Brain microvascular endothelial cell (primary cell): ENCODE measurements at regions not wholly inside any gene's neighbourhood (a gene's known extent, or its start where the extent isn't known, plus 50 kb on each side); places are given as distances from the start of the nearest gene placed in this dataset.

Experiments
- DNase-seq: peaks from one replicate; pipeline ENCODE4 v3.0.0-alpha.2; 2020
- H3K27ac ChIP-seq: fragments of 250-450 bp; sonication (Bioruptor Pico); 2 replicates; pipeline ENCODE4 v1.5.1; 2020; ENCODE audit warnings: mild to moderate bottlenecking, moderate library complexity
- H3K27me3 ChIP-seq: fragments of 250-450 bp; sonication (Bioruptor Pico); replicated peaks from 2 replicates; pipeline ENCODE4 v1.5.1; 2020; ENCODE audit warnings: mild to moderate bottlenecking
- H3K36me3 ChIP-seq: fragments of 250-450 bp; sonication (Bioruptor Pico); replicated peaks from 2 replicates; pipeline ENCODE4 v1.5.1; 2020; ENCODE audit warnings: mild to moderate bottlenecking
- H3K4me3 ChIP-seq: 2 replicates; pipeline ENCODE4 v1.5.1; 2011; ENCODE audit warnings: low read depth, mild to moderate bottlenecking, control low read depth, low read length, moderate library complexity
- in situ Hi-C: cut with HindIII; loops from 2 replicates; pipeline ENCODE4 v1.10.0; 2017; ENCODE audit warnings: low sequenced_read_pairs, low pct_ligation_motif_present
- TF ChIP-seq, protein P1 (sequence below): IDR thresholded peaks from 2 replicates; pipeline ENCODE4 v1.5.1; 2011; ENCODE audit warnings: low read depth, mild to moderate bottlenecking, moderate library complexity, low read length, control low read depth, inconsistent platforms; ENCODE audit errors: missing control alignments

- Histone ChIP-seq H3K27me3 (no peaks in the 10 kb centered on the region), H3K36me3 (no peaks in the 10 kb centered on the region)
Measured at GRCh38 chr1:58282623-58283387, 263.7 kb downstream of the OMA1 start.

DNA sequence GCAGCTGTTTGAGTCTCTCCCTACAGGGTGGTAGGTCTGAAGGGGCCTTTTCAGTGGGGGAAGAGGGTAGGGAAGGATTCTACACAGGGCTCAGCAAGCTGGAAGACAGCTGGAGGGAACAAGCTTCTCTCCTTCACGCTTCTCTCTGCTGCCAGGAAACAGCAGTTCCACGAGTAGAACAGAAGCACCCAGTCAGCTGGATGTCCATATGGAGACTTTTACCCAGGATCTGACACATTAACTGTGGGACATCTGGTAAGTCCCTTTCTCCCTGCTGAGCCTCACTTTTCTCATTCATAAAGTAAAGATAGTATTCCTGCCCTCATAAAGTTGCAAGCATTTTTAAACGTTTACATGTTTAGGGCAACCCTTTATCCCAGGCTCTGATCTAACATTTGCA is 280.3 kb downstream of the OMA1 start:
- no peak for DNase-seq
- no peak overlapping the region for H3K27ac ChIP-seq
- no peak overlapping the region for H3K4me3 ChIP-seq
- H3K36me3 ChIP-seq = no peaks in the 10 kb centered on the region
- in situ Hi-C loops = no loop called here
- no peaks in the 10 kb centered on the region for H3K27me3 ChIP-seq
- TF ChIP-seq, protein P1, sequence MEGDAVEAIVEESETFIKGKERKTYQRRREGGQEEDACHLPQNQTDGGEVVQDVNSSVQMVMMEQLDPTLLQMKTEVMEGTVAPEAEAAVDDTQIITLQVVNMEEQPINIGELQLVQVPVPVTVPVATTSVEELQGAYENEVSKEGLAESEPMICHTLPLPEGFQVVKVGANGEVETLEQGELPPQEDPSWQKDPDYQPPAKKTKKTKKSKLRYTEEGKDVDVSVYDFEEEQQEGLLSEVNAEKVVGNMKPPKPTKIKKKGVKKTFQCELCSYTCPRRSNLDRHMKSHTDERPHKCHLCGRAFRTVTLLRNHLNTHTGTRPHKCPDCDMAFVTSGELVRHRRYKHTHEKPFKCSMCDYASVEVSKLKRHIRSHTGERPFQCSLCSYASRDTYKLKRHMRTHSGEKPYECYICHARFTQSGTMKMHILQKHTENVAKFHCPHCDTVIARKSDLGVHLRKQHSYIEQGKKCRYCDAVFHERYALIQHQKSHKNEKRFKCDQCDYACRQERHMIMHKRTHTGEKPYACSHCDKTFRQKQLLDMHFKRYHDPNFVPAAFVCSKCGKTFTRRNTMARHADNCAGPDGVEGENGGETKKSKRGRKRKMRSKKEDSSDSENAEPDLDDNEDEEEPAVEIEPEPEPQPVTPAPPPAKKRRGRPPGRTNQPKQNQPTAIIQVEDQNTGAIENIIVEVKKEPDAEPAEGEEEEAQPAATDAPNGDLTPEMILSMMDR = no peak

More at GRCh38 chr1:58282623-58283387, 263.7 kb downstream of the OMA1 start:
- Histone ChIP-seq H3K27ac (no peak overlapping the region), H3K4me3 (no peak overlapping the region)
- TF ChIP-seq, protein P1 = no peak
- in situ Hi-C loops = no loop called here
- DNase-seq = no peak

DNA sequence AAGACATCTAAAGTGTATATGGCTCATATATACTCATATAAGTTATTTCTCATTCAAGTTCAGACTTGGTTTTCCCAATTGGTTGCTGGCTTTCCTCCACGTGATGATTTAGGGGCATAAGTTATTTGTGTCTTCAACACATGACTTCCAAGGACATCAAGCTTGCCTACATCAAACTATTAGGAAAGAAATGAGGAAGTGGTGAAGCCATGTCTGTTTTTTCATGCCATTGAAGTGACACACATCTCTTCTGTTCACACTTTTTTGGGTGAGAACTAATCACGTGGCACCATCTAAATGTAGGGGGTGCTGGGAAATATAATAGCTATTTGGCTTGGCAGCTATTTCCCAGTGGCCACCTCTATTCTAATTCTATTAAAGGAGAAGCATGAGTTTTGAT is 282.1 kb downstream of the OMA1 start:
- TF ChIP-seq, protein P1 = no peak
- in situ Hi-C loops = no loop called here
- Histone ChIP-seq H3K27me3 (no peaks in the 10 kb centered on the region), H3K4me3 (no peak overlapping the region), H3K36me3 (no peaks in the 10 kb centered on the region), H3K27ac (no peak overlapping the region)
- DNase-seq = no peak

DNA sequence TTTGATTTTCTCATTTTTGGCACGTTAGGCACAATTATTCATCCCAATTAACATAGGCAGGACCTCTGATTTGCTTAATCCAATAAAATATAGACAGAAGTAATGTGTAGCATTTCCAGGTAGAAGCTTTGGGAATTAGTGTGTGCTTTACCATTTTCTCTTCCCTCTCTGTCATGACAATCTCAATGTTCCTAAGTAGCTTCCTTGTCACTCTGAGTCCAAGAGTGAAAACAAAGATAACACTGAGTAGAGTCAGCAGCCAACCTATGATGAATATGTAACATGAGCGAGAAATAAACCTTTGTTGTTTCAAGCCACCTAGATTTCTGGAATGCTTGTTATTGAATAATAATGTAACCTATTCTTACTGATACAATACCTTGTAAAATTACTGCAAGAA is 283.8 kb downstream of the OMA1 start:
- no peaks in the 10 kb centered on the region for H3K36me3 ChIP-seq
- no peak for DNase-seq
- H3K4me3 ChIP-seq = no peak overlapping the region
- TF ChIP-seq, protein P1 = no peak
- in situ Hi-C loops = no loop called here
- no peaks in the 10 kb centered on the region for H3K27me3 ChIP-seq
- no peak overlapping the region for H3K27ac ChIP-seq

DNA sequence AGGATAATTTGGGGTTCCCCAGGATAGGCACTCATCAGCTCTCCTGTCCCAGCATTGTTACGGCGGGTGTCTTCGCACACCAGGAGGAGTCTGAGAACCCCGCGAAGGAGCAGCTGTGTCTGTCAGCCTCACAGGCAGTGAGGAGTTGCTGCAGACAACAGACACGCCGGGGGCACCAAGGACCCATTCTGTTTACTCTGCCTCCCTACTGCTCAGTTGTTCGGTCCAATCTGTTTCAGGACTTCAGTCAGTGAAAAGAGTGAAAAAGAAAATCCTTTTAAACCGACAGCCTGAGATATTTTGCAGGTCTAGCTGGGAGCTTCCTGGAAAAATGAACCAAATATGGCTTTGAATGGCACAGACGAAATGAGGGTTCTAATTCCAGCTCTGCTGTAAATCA is 288.4 kb downstream of the OMA1 start:
- no peak overlapping the region for H3K27ac ChIP-seq
- H3K27me3 ChIP-seq = no peaks in the 10 kb centered on the region
- no peaks in the 10 kb centered on the region for H3K36me3 ChIP-seq
- TF ChIP-seq, protein P1 = no peak
- no peak overlapping the region for H3K4me3 ChIP-seq
- in situ Hi-C loops = no loop called here
- no peak for DNase-seq

GRCh38 chr1:58257003-58257402 is 289.5 kb downstream of the OMA1 start:
- in situ Hi-C loops = no loop called here
- no peak overlapping the region for H3K27ac ChIP-seq
- no peak overlapping the region for H3K4me3 ChIP-seq
- TF ChIP-seq, protein P1 = no peak
- no peak for DNase-seq
- no peaks in the 10 kb centered on the region for H3K27me3 ChIP-seq
- no peaks in the 10 kb centered on the region for H3K36me3 ChIP-seq
